ENCODE measurements at regions not wholly inside any gene's neighbourhood (a gene's known extent, or its start where the extent isn't known, plus 50 kb on each side); places are given as distances from the start of the nearest gene placed in this dataset.

DNA sequence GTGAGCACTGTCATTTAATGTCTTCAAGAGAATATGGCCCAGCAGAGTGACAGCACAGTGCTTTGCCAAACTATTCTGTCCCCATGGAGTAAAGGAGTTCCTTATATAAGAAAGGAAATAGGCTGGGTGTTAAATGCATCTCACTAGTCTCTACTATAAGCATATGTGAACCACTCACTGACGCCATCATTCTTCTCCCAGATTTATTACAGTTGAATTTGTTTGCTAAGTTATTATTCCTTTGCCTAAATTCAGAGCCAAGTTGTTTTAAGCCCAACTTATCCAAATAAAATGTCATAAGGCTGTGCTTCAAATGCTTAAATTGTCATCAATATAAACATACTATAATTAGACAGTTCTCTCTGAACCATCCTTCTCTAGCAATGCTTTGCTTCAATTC, 151.6 kb downstream of the KCNA5 start:
- no peak overlapping the region for H2AFZ ChIP-seq
- H3K4me3 ChIP-seq = no peak overlapping the region
- no peaks in the 10 kb centered on the region for H3K9me2 ChIP-seq (ENCODE audit: insufficient read depth)
- no peaks in the 10 kb centered on the region for H3K27me3 ChIP-seq (ENCODE audit: insufficient read depth)
- no peaks in the 10 kb centered on the region for H3K27me3 Mint-ChIP-seq (ENCODE audit: insufficient read depth, low read depth, poor library complexity)
- TF ChIP-seq, protein P1, sequence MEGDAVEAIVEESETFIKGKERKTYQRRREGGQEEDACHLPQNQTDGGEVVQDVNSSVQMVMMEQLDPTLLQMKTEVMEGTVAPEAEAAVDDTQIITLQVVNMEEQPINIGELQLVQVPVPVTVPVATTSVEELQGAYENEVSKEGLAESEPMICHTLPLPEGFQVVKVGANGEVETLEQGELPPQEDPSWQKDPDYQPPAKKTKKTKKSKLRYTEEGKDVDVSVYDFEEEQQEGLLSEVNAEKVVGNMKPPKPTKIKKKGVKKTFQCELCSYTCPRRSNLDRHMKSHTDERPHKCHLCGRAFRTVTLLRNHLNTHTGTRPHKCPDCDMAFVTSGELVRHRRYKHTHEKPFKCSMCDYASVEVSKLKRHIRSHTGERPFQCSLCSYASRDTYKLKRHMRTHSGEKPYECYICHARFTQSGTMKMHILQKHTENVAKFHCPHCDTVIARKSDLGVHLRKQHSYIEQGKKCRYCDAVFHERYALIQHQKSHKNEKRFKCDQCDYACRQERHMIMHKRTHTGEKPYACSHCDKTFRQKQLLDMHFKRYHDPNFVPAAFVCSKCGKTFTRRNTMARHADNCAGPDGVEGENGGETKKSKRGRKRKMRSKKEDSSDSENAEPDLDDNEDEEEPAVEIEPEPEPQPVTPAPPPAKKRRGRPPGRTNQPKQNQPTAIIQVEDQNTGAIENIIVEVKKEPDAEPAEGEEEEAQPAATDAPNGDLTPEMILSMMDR (conservative IDR thresholded peaks at IDR 0.05; ENCODE audit: low read depth in 2 of 2) = no peak
- TF ChIP-seq, protein P2, sequence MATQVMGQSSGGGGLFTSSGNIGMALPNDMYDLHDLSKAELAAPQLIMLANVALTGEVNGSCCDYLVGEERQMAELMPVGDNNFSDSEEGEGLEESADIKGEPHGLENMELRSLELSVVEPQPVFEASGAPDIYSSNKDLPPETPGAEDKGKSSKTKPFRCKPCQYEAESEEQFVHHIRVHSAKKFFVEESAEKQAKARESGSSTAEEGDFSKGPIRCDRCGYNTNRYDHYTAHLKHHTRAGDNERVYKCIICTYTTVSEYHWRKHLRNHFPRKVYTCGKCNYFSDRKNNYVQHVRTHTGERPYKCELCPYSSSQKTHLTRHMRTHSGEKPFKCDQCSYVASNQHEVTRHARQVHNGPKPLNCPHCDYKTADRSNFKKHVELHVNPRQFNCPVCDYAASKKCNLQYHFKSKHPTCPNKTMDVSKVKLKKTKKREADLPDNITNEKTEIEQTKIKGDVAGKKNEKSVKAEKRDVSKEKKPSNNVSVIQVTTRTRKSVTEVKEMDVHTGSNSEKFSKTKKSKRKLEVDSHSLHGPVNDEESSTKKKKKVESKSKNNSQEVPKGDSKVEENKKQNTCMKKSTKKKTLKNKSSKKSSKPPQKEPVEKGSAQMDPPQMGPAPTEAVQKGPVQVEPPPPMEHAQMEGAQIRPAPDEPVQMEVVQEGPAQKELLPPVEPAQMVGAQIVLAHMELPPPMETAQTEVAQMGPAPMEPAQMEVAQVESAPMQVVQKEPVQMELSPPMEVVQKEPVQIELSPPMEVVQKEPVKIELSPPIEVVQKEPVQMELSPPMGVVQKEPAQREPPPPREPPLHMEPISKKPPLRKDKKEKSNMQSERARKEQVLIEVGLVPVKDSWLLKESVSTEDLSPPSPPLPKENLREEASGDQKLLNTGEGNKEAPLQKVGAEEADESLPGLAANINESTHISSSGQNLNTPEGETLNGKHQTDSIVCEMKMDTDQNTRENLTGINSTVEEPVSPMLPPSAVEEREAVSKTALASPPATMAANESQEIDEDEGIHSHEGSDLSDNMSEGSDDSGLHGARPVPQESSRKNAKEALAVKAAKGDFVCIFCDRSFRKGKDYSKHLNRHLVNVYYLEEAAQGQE (IDR thresholded peaks at IDR 0.05; ENCODE audit: unreplicated experiment) = no peak
- TF ChIP-seq POLR2AphosphoS5 (IDR thresholded peaks at IDR 0.05; ENCODE audit: low read depth) (no peak), NANOG (IDR thresholded peaks at IDR 0.05; ENCODE audit: borderline replicate concordance) (no peak), EZH2 (IDR thresholded peaks at IDR 0.05; ENCODE audit: low read depth, unreplicated experiment) (no peak), STAT1 (IDR thresholded peaks at IDR 0.05; ENCODE audit: unreplicated experiment) (no peak), ZNF114 (CRISPR knock-in tag; IDR thresholded peaks at IDR 0.05) (no peak), EZH2phosphoT487 (IDR thresholded peaks at IDR 0.05; ENCODE audit: unreplicated experiment) (no peak)
- TF ChIP-seq, protein P3, sequence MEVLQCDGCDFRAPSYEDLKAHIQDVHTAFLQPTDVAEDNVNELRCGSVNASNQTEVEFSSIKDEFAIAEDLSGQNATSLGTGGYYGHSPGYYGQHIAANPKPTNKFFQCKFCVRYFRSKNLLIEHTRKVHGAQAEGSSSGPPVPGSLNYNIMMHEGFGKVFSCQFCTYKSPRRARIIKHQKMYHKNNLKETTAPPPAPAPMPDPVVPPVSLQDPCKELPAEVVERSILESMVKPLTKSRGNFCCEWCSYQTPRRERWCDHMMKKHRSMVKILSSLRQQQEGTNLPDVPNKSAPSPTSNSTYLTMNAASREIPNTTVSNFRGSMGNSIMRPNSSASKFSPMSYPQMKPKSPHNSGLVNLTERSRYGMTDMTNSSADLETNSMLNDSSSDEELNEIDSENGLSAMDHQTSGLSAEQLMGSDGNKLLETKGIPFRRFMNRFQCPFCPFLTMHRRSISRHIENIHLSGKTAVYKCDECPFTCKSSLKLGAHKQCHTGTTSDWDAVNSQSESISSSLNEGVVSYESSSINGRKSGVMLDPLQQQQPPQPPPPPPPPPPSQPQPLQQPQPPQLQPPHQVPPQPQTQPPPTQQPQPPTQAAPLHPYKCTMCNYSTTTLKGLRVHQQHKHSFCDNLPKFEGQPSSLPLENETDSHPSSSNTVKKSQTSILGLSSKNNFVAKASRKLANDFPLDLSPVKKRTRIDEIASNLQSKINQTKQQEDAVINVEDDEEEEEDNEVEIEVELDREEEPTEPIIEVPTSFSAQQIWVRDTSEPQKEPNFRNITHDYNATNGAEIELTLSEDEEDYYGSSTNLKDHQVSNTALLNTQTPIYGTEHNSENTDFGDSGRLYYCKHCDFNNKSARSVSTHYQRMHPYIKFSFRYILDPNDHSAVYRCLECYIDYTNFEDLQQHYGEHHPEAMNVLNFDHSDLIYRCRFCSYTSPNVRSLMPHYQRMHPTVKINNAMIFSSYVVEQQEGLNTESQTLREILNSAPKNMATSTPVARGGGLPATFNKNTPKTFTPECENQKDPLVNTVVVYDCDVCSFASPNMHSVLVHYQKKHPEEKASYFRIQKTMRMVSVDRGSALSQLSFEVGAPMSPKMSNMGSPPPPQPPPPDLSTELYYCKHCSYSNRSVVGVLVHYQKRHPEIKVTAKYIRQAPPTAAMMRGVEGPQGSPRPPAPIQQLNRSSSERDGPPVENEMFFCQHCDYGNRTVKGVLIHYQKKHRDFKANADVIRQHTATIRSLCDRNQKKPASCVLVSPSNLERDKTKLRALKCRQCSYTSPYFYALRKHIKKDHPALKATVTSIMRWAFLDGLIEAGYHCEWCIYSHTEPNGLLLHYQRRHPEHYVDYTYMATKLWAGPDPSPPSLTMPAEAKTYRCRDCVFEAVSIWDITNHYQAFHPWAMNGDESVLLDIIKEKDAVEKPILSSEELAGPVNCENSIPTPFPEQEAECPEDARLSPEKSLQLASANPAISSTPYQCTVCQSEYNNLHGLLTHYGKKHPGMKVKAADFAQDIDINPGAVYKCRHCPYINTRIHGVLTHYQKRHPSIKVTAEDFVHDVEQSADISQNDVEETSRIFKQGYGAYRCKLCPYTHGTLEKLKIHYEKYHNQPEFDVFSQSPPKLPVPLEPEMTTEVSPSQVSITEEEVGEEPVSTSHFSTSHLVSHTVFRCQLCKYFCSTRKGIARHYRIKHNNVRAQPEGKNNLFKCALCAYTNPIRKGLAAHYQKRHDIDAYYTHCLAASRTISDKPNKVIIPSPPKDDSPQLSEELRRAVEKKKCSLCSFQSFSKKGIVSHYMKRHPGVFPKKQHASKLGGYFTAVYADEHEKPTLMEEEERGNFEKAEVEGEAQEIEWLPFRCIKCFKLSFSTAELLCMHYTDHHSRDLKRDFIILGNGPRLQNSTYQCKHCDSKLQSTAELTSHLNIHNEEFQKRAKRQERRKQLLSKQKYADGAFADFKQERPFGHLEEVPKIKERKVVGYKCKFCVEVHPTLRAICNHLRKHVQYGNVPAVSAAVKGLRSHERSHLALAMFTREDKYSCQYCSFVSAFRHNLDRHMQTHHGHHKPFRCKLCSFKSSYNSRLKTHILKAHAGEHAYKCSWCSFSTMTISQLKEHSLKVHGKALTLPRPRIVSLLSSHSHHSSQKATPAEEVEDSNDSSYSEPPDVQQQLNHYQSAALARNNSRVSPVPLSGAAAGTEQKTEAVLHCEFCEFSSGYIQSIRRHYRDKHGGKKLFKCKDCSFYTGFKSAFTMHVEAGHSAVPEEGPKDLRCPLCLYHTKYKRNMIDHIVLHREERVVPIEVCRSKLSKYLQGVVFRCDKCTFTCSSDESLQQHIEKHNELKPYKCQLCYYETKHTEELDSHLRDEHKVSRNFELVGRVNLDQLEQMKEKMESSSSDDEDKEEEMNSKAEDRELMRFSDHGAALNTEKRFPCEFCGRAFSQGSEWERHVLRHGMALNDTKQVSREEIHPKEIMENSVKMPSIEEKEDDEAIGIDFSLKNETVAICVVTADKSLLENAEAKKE (CRISPR knock-in tag; IDR thresholded peaks at IDR 0.05) = no peak
- TF ChIP-seq, protein P4, sequence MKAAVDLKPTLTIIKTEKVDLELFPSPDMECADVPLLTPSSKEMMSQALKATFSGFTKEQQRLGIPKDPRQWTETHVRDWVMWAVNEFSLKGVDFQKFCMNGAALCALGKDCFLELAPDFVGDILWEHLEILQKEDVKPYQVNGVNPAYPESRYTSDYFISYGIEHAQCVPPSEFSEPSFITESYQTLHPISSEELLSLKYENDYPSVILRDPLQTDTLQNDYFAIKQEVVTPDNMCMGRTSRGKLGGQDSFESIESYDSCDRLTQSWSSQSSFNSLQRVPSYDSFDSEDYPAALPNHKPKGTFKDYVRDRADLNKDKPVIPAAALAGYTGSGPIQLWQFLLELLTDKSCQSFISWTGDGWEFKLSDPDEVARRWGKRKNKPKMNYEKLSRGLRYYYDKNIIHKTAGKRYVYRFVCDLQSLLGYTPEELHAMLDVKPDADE (IDR thresholded peaks at IDR 0.05) = no peak
- no peak overlapping the region for H3K4me2 ChIP-seq
- H3K4me1 ChIP-seq (ENCODE audit: insufficient read depth) = no peaks in the 10 kb centered on the region
- DNase-seq (ENCODE audit: low spot score) (no peak), ATAC-seq (no peak)
- H3K36me3 Mint-ChIP-seq (ENCODE audit: low read depth) = no peaks in the 10 kb centered on the region
- 0 out of 2 replicates have a peak, but pooled peaks cover 4% of the 10 kb centered on the region for H4K20me1 ChIP-seq (replicated peaks; ENCODE audit: insufficient read depth)
- H3F3A ChIP-seq (replicated peaks; ENCODE audit: low read depth) = no peaks in the 10 kb centered on the region
- H3K9me3 Mint-ChIP-seq = no peaks in the 10 kb centered on the region
- no peak overlapping the region for H3K4me3 Mint-ChIP-seq
- no peaks in the 10 kb centered on the region for H3K79me2 ChIP-seq (replicated peaks; ENCODE audit: insufficient read depth)
- H3K4me1 Mint-ChIP-seq = peaks cover 2% of the 10 kb centered on the region; the same call in 1 of the 3 replicates
- H3K27ac ChIP-seq (ENCODE audit: low read depth) = no peak overlapping the region
- H3K36me3 ChIP-seq (ENCODE audit: insufficient read depth) = no peaks in the 10 kb centered on the region
- H3K27ac Mint-ChIP-seq = no peak overlapping the region
